ENCODE measurements at regions not wholly inside any gene's neighbourhood (a gene's known extent, or its start where the extent isn't known, plus 50 kb on each side); places are given as distances from the start of the nearest gene placed in this dataset.

GRCh38 chr1:106222403-106222802, 834.1 kb upstream of the PRMT6 start:
- CTCF ChIA-PET, result no interaction called here
- intact Hi-C loops (cut with micrococcal nuclease) (no loop called here), dilution Hi-C loops (cut with MboI; ENCODE audit: extremely low pct_ligation_motif_present, low sequenced_read_pairs) (no loop called here)
- no peak for TF ChIP-seq POLR2A (IDR thresholded peaks at IDR 0.05; ENCODE audit: low read depth, low read length)
- no peak for TF ChIP-seq GATA2 (IDR thresholded peaks at IDR 0.05; ENCODE audit: insufficient read depth, insufficient read length, low read depth, low read length)
- TF ChIP-seq MAX (IDR thresholded peaks at IDR 0.05; ENCODE audit: insufficient read depth, insufficient read length), result no peak
- no peak for TF ChIP-seq POLR2AphosphoS5 (IDR thresholded peaks at IDR 0.05; ENCODE audit: insufficient read depth, low read depth, low read length)
- TF ChIP-seq MYC (IDR thresholded peaks at IDR 0.05; ENCODE audit: low read depth, low read length), result no peak
- Histone ChIP-seq H3K27ac (ENCODE audit: insufficient read depth, low read depth, low read length) (no peak overlapping the region), H3K4me1 (ENCODE audit: control insufficient read depth, extremely low read depth, insufficient read depth, low read length) (no peaks in the 10 kb centered on the region), H3K4me2 (ENCODE audit: insufficient read depth, low read length) (no peak overlapping the region), H3K27me3 (ENCODE audit: control insufficient read depth in 2 of 2, insufficient read depth in 2 of 2, low read length in 2 of 2) (no peaks in the 10 kb centered on the region), H3K79me2 (ENCODE audit: control insufficient read depth, insufficient read depth, low read length) (no peaks in the 10 kb centered on the region), H4K20me1 (replicated peaks; ENCODE audit: control insufficient read depth, extremely low read depth, insufficient read depth, low read length) (no peaks in the 10 kb centered on the region), H2AFZ (ENCODE audit: low read depth, low read length) (no peak overlapping the region), H3K9me3 (replicated peaks; ENCODE audit: control insufficient read depth, insufficient read depth, low read length) (peaks cover 2% of the 10 kb centered on the region), H3K4me3 (replicated peaks in 1 of 3; ENCODE audit: insufficient read depth in 1 of 3, low read depth in 1 of 3, low read length in 3 of 3) (no peak overlapping the region), H3K9ac (replicated peaks; ENCODE audit: extremely low read depth, insufficient read depth, low read length) (no peak overlapping the region), H3K9me1 (replicated peaks; ENCODE audit: control insufficient read depth, extremely low read depth, insufficient read depth, low read length) (no peaks in the 10 kb centered on the region), H3K36me3 (ENCODE audit: control insufficient read depth in 2 of 2, extremely low read depth in 1 of 2, insufficient read depth in 2 of 2, low read length in 2 of 2) (no peaks in the 10 kb centered on the region)
- no TSS peak for BruUV-seq (replicated peaks)
- DNase-seq (ENCODE audit: low read depth, low spot score), result no peak
- POLR2A ChIA-PET, result no interaction called here
- FAIRE-seq, result no peak

GRCh38 chr1:106223213-106223612, 833.3 kb upstream of the PRMT6 start:
- no peaks in the 10 kb centered on the region for H3K9me1 ChIP-seq (replicated peaks; ENCODE audit: control insufficient read depth, extremely low read depth, insufficient read depth, low read length)
- no peak overlapping the region for H3K4me2 ChIP-seq (ENCODE audit: insufficient read depth, low read length)
- POLR2A ChIA-PET, result no interaction called here
- H4K20me1 ChIP-seq (replicated peaks; ENCODE audit: control insufficient read depth, extremely low read depth, insufficient read depth, low read length), result no peaks in the 10 kb centered on the region
- H3K79me2 ChIP-seq (ENCODE audit: control insufficient read depth, insufficient read depth, low read length), result no peaks in the 10 kb centered on the region
- no peaks in the 10 kb centered on the region for H3K36me3 ChIP-seq (ENCODE audit: control insufficient read depth in 2 of 2, extremely low read depth in 1 of 2, insufficient read depth in 2 of 2, low read length in 2 of 2)
- FAIRE-seq (no peak), DNase-seq (ENCODE audit: low read depth, low spot score) (no peak)
- dilution Hi-C loops (cut with MboI; ENCODE audit: extremely low pct_ligation_motif_present, low sequenced_read_pairs), result no loop called here
- no peak overlapping the region for H3K4me3 ChIP-seq (replicated peaks in 1 of 3; ENCODE audit: insufficient read depth in 1 of 3, low read depth in 1 of 3, low read length in 3 of 3)
- no peak overlapping the region for H3K9ac ChIP-seq (replicated peaks; ENCODE audit: extremely low read depth, insufficient read depth, low read length)
- H3K4me1 ChIP-seq (ENCODE audit: control insufficient read depth, extremely low read depth, insufficient read depth, low read length), result no peaks in the 10 kb centered on the region
- no peak overlapping the region for H2AFZ ChIP-seq (ENCODE audit: low read depth, low read length)
- H3K27ac ChIP-seq (ENCODE audit: insufficient read depth, low read depth, low read length), result no peak overlapping the region
- CTCF ChIA-PET, result no interaction called here
- intact Hi-C loops (cut with micrococcal nuclease), result no loop called here
- TF ChIP-seq CTCF (IDR thresholded peaks at IDR 0.05; ENCODE audit: extremely low read depth in 1 of 2, insufficient read depth in 1 of 2, low read depth in 1 of 2, low read length in 2 of 2) (no peak), POLR2A (IDR thresholded peaks at IDR 0.05; ENCODE audit: low read depth, low read length) (no peak), JUN (IDR thresholded peaks at IDR 0.05; ENCODE audit: borderline replicate concordance, insufficient read depth, insufficient read length, low read depth) (no peak), GATA2 (IDR thresholded peaks at IDR 0.05; ENCODE audit: insufficient read depth, insufficient read length, low read depth, low read length) (no peak), FOS (IDR thresholded peaks at IDR 0.05; ENCODE audit: borderline replicate concordance, insufficient read depth, low read length) (no peak), POLR2AphosphoS5 (IDR thresholded peaks at IDR 0.05; ENCODE audit: insufficient read depth, low read depth, low read length) (no peak), MYC (IDR thresholded peaks at IDR 0.05; ENCODE audit: low read depth, low read length) (no peak)
- H3K9me3 ChIP-seq (replicated peaks; ENCODE audit: control insufficient read depth, insufficient read depth, low read length), result peaks cover 2% of the 10 kb centered on the region
- no peaks in the 10 kb centered on the region for H3K27me3 ChIP-seq (ENCODE audit: control insufficient read depth in 2 of 2, insufficient read depth in 2 of 2, low read length in 2 of 2)
- no TSS peak for BruUV-seq (replicated peaks)

Data from endothelial cell of umbilical vein (primary cell).